HEK293T (cell line): ENCODE measurements at regions not wholly inside any gene's neighbourhood (a gene's known extent, or its start where the extent isn't known, plus 50 kb on each side); places are given as distances from the start of the nearest gene placed in this dataset.

Experiments
- CTCF ChIA-PET: fragments of 350-600 bp; formaldehyde crosslinking; extraction: SDS; loops from one replicate; lab custom pipeline; 2021; ENCODE audit warnings: antibody characterized with exemption, inconsistent platforms; lab: Yijun Ruan, JAX
- POLR2A ChIA-PET: fragments of 350-600 bp; formaldehyde crosslinking; extraction: SDS; loops from one replicate; lab custom pipeline; 2020; ENCODE audit warnings: antibody characterized with exemption, inconsistent platforms; lab: Yijun Ruan, JAX
- DNase-seq: peaks from one replicate; pipeline ENCODE4 v3.0.0; 2012; ENCODE audit warnings: mixed read lengths; ENCODE audit errors: extremely low spot score
- ARNT ChIP-seq: fragments of 450-650 bp; IDR thresholded peaks from 2 replicates; pipeline ENCODE4 v1.6.1; 2017; ENCODE audit warnings: mild to moderate bottlenecking
- BHLHE40 ChIP-seq: fragments of 450-650 bp; IDR thresholded peaks from 2 replicates; pipeline ENCODE4 v1.6.1; 2016; ENCODE audit warnings: mild to moderate bottlenecking, moderate library complexity, borderline replicate concordance
- CTBP1 ChIP-seq: fragments of 450-650 bp; IDR thresholded peaks from 2 replicates; pipeline ENCODE4 v1.6.1; 2016; ENCODE audit warnings: borderline replicate concordance
- ELF4 ChIP-seq: fragments of 450-650 bp; IDR thresholded peaks from 2 replicates; pipeline ENCODE4 v1.6.1; 2017; ENCODE audit warnings: antibody characterized with exemption
- FOXA1 ChIP-seq: fragments of 450-650 bp; IDR thresholded peaks from 2 replicates; pipeline ENCODE4 v1.6.1; 2016; ENCODE audit warnings: mild to moderate bottlenecking
- FOXK2 ChIP-seq: fragments of 450-650 bp; IDR thresholded peaks from 2 replicates; pipeline ENCODE4 v1.6.1; 2016; ENCODE audit warnings: mild to moderate bottlenecking
- FOXM1 ChIP-seq: fragments of 450-650 bp; IDR thresholded peaks from 2 replicates; pipeline ENCODE4 v1.6.1; 2017; ENCODE audit warnings: mild to moderate bottlenecking, borderline replicate concordance
- HDGF ChIP-seq: fragments of 450-650 bp; IDR thresholded peaks from 2 replicates; pipeline ENCODE4 v1.6.1; 2017; ENCODE audit warnings: antibody characterized with exemption, borderline replicate concordance
- L3MBTL2 ChIP-seq: fragments of 450-650 bp; conservative IDR thresholded peaks from 2 replicates; pipeline ENCODE4 v1.6.1; 2016; ENCODE audit warnings: mild to moderate bottlenecking
- LEF1 ChIP-seq: fragments of 450-650 bp; IDR thresholded peaks from 2 replicates; pipeline ENCODE4 v1.6.1; 2017; ENCODE audit warnings: mild to moderate bottlenecking, borderline replicate concordance
- NFRKB ChIP-seq: fragments of 450-650 bp; IDR thresholded peaks from 2 replicates; pipeline ENCODE4 v1.6.1; 2016; ENCODE audit warnings: mild to moderate bottlenecking, moderate library complexity
- SP1 ChIP-seq: fragments of 450-650 bp; IDR thresholded peaks from 2 replicates; pipeline ENCODE4 v1.6.1; 2017
- SUZ12 ChIP-seq: fragments of 450-650 bp; IDR thresholded peaks from 2 replicates; pipeline ENCODE4 v1.6.1; 2016; ENCODE audit warnings: mild to moderate bottlenecking
- TARDBP ChIP-seq: fragments of 450-650 bp; IDR thresholded peaks from 2 replicates; pipeline ENCODE4 v1.6.1; 2016
- ZNF384 ChIP-seq: fragments of 450-650 bp; IDR thresholded peaks from 2 replicates; pipeline ENCODE4 v1.6.1; 2016
- TF ChIP-seq, protein P1 (sequence below): fragments of 450-650 bp; IDR thresholded peaks from 2 replicates; pipeline ENCODE4 v1.6.1; 2016

- POLR2A ChIA-PET, result no interaction called here
- no peak for DNase-seq
- TF ChIP-seq FOXK2, result no peak
- TF ChIP-seq HDGF, result no peak
- TF ChIP-seq SUZ12, result no peak
- no peak for TF ChIP-seq ZNF384
- TF ChIP-seq, protein P1, sequence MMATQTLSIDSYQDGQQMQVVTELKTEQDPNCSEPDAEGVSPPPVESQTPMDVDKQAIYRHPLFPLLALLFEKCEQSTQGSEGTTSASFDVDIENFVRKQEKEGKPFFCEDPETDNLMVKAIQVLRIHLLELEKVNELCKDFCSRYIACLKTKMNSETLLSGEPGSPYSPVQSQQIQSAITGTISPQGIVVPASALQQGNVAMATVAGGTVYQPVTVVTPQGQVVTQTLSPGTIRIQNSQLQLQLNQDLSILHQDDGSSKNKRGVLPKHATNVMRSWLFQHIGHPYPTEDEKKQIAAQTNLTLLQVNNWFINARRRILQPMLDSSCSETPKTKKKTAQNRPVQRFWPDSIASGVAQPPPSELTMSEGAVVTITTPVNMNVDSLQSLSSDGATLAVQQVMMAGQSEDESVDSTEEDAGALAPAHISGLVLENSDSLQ, result no peak
- TF ChIP-seq NFRKB, result no peak
- no peak for TF ChIP-seq FOXM1
- no peak for TF ChIP-seq ARNT
- TF ChIP-seq ELF4, result no peak
- TF ChIP-seq LEF1, result no peak
- no peak for TF ChIP-seq FOXA1
- no peak for TF ChIP-seq BHLHE40
- CTCF ChIA-PET, result no interaction called here
Observed at GRCh38 chr1:193489191-193489590, 302.8 kb upstream of the B3GALT2 start.

DNA sequence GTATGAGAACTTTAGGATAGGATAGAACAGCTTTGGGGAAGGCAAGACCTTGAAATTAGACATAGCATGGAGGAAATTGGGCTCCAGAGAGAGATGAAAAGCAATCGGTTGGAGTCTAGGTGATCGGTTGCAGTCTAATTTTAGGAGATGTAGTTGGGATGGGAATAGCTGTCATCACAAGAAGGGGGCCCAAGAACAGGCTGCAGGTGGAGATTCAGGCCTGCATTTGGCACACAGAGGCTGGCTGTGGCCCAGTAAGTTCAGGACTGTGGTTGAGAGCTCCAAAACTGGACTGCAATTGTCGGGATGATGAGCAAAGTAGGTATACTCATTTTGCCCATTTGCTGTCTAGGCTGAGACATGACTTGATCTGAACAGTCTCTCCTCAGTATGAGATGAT, 301.3 kb upstream of the B3GALT2 start:
- ChIA-PET CTCF (no interaction called here), POLR2A (no interaction called here)
- TF ChIP-seq CTBP1 (no peak), LEF1 (no peak), FOXA1 (no peak), TARDBP (no peak), BHLHE40 (no peak)
- DNase-seq, result no peak

DNA sequence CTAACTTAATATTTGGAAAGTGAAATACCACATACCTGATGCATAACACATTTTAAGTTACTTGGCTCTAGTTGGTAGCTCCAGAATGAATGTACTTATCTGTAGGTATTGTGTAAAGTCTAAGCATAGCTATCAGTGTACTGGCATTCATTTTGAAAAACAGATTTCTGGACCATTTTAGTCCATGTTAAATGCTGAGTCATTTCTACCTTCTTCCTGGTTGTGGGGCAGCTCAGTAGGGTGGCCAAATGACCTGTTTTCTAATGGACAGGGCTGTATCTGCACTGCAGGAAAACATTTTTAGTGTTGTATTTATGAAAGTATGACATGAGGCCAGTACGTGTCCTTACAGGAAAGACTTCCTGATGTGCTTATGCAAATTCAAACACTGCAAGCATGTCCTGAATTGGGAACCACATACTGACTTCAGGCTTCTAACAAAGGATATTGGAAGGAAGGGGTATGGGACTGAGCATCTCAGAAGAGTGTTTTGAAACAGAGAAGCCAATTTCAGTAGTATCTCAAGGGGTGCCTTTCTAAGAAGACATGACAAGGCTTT, 300.3 kb upstream of the B3GALT2 start:
- no peak for TF ChIP-seq HDGF
- TF ChIP-seq ARNT, result no peak
- TF ChIP-seq ZNF384, result no peak
- TF ChIP-seq SP1, result no peak
- no peak for TF ChIP-seq SUZ12
- no peak for TF ChIP-seq NFRKB
- no peak for TF ChIP-seq L3MBTL2
- no peak for TF ChIP-seq ELF4
- TF ChIP-seq FOXA1, result no peak
- TF ChIP-seq FOXK2, result no peak
- no peak for TF ChIP-seq CTBP1
- TF ChIP-seq LEF1, result no peak
- no peak for TF ChIP-seq BHLHE40
- no peak for TF ChIP-seq TARDBP
- TF ChIP-seq FOXM1, result no peak
- TF ChIP-seq, protein P1, result no peak
- CTCF ChIA-PET, result no interaction called here

DNA sequence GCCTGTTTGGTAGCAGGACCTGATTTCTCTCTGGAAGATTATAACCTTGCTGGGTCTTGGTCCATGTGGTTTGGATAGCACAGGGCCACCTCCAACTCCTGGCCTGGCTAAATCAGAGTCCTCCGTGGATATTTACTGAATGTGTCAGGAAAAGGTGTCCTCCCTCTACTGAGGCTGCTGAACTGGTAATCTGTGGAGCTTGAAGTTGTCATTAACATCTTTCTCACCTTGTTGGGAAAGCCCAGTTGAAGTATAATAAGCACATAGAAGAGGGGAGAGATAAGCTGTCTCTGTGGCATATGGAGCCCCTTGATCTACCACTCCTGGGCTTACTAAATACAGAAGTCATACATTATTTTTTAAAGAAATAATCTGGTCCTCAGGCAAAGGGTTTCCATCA, 294.3 kb upstream of the B3GALT2 start:
- DNase-seq, result no peak

More for the DNA sequence above, 300.3 kb upstream of the B3GALT2 start:
- no peak for DNase-seq
- POLR2A ChIA-PET, result no interaction called here

GRCh38 chr1:193479187-193479586, 292.8 kb upstream of the B3GALT2 start:
- POLR2A ChIA-PET, result no interaction called here
- no peak for DNase-seq

More for the DNA sequence above, 294.3 kb upstream of the B3GALT2 start:
- TF ChIP-seq SUZ12 (no peak), FOXA1 (no peak), CTBP1 (no peak), FOXM1 (no peak), ZNF384 (no peak), BHLHE40 (no peak), LEF1 (no peak), TARDBP (no peak), HDGF (no peak), ELF4 (no peak)
- TF ChIP-seq, protein P1, result no peak
- POLR2A ChIA-PET, result no interaction called here
- CTCF ChIA-PET, result interaction anchor here (0.7 kb wide), 1 partner anchor 103 kb away, joined by 3 read pairs; no protein-coding TSS in a partner anchor

DNA sequence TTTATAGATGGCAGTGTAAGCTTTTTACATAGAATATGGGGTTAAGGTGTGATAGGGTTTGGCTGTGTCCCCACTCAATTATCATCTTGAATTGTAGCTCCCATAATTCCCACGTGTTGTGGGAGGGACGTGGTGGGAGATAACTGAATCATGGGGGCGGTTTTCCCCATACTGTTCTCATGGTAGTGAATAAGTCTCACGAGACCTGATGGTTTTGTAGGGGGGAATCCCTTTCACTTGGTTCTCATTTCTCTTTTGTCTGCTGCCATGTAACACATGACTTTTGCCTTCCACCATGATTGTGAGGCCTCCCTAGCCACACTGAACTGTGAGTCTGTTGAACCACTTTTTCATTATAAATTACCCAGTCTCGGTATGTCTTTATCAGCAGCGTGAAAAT, 290.3 kb upstream of the B3GALT2 start:
- TF ChIP-seq BHLHE40 (no peak), FOXK2 (no peak), ARNT (no peak)
- POLR2A ChIA-PET, result no interaction called here
- CTCF ChIA-PET, result no interaction called here
- no peak for DNase-seq

More at GRCh38 chr1:193479187-193479586, 292.8 kb upstream of the B3GALT2 start:
- CTCF ChIA-PET, result no interaction called here
- TF ChIP-seq CTBP1 (no peak), TARDBP (no peak), FOXM1 (no peak), NFRKB (no peak), FOXA1 (no peak), ARNT (no peak), FOXK2 (no peak), ZNF384 (no peak), LEF1 (no peak), L3MBTL2 (no peak), BHLHE40 (no peak), ELF4 (no peak)

GRCh38 chr1:193473932-193474331, 287.5 kb upstream of the B3GALT2 start:
- ChIA-PET CTCF (no interaction called here), POLR2A (no interaction called here)
- no peak for DNase-seq
- no peak for TF ChIP-seq L3MBTL2
- no peak for TF ChIP-seq ARNT
- TF ChIP-seq CTBP1, result no peak
- no peak for TF ChIP-seq BHLHE40
- TF ChIP-seq LEF1, result no peak
- no peak for TF ChIP-seq FOXK2
- no peak for TF ChIP-seq SUZ12
- TF ChIP-seq FOXM1, result no peak
- no peak for TF ChIP-seq SP1
- no peak for TF ChIP-seq NFRKB
- TF ChIP-seq ELF4, result no peak
- TF ChIP-seq ZNF384, result no peak
- TF ChIP-seq HDGF, result no peak
- no peak for TF ChIP-seq FOXA1
